Stimulated activated naive B cell treated with anti-CD40 and anti-IgM and Interleukin-4, amounts not matched to agents 10 μg/mL and 1 μg/mL and 100 μg/mL, for 72 hours (primary cell): ENCODE measurements at regions not wholly inside any gene's neighbourhood (a gene's known extent, or its start where the extent isn't known, plus 50 kb on each side); places are given as distances from the start of the nearest gene placed in this dataset.
"Not testable (repeated sequence)": the region's sequence is repeated elsewhere in the genome, so short reads cannot be mapped to it uniquely, and the experiment has no call there.

Source experiments
- ATAC-seq, 2 donors: fragments of 150-1000 bp; cut with Tn5 transposase; replicated peaks; 2 replicates each; pipeline ENCODE4 v1.10.0; 2021; ENCODE audit warnings: moderate library complexity in 1 of 2
- DNase-seq: peaks from one replicate; pipeline ENCODE4 v3.0.0; 2021
- H3K27ac Mint-ChIP-seq: one replicate; pipeline ENCODE4 v1.8.0; 2022; ENCODE audit warnings: mild to moderate bottlenecking, mixed read lengths
- H3K27me3 Mint-ChIP-seq, 2 donors: one replicate each; pipeline ENCODE4 v1.8.0; 2022; ENCODE audit warnings: mixed read lengths in 2 of 2
- H3K36me3 Mint-ChIP-seq, 2 donors: one replicate each; pipeline ENCODE4 v1.8.0; 2022; ENCODE audit warnings: mixed read lengths in 2 of 2, mild to moderate bottlenecking in 1 of 2
- H3K4me1 Mint-ChIP-seq, 2 donors: one replicate each; pipeline ENCODE4 v1.8.0; 2022; ENCODE audit warnings: mixed read lengths in 2 of 2, mild to moderate bottlenecking in 1 of 2
- H3K4me3 Mint-ChIP-seq, 2 donors: one replicate each; pipeline ENCODE4 v1.8.0; 2022; ENCODE audit warnings: mild to moderate bottlenecking in 2 of 2, mixed read lengths in 2 of 2, moderate library complexity in 1 of 2
- H3K9me3 Mint-ChIP-seq, 2 donors: one replicate each; pipeline ENCODE4 v1.8.0; 2022; ENCODE audit warnings: mixed read lengths in 2 of 2, mild to moderate bottlenecking in 1 of 2

DNA sequence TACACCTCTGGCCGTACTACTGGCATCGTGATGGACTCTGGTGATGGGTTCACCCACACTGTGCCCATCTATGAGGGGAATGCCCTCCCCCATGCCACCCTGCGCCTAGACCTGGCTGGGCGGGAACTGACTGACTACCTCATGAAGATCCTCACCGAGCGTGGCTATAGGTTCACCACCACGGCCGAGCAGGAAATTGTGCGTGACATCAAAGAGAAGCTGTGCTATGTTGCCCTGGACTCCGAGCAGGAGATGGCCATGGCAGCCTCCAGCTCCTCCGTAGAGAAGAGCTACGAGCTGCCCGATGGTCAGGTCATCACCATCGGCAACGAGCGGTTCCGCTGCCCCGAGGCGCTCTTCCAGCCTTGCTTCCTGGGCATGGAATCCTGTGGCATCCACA lies 98.9 kb downstream of the CCDC74A start:
- not testable (repeated sequence) for H3K4me1 Mint-ChIP-seq, DNase-seq, H3K27ac Mint-ChIP-seq, H3K9me3 Mint-ChIP-seq, ATAC-seq, H3K36me3 Mint-ChIP-seq, H3K4me3 Mint-ChIP-seq, H3K27me3 Mint-ChIP-seq

- not testable (repeated sequence) for ATAC-seq, H3K36me3 Mint-ChIP-seq, H3K4me1 Mint-ChIP-seq, DNase-seq, H3K4me3 Mint-ChIP-seq, H3K27me3 Mint-ChIP-seq, H3K9me3 Mint-ChIP-seq, H3K27ac Mint-ChIP-seq
These were observed 100.1 kb downstream of the CCDC74A start for GRCh38 chr2:131627777-131628176.

GRCh38 chr2:131631648-131632047 lies 104.0 kb downstream of the CCDC74A start:
- H3K36me3 Mint-ChIP-seq, H3K27ac Mint-ChIP-seq, H3K9me3 Mint-ChIP-seq, DNase-seq, H3K4me1 Mint-ChIP-seq, H3K4me3 Mint-ChIP-seq, H3K27me3 Mint-ChIP-seq, ATAC-seq: not testable (repeated sequence)

DNA sequence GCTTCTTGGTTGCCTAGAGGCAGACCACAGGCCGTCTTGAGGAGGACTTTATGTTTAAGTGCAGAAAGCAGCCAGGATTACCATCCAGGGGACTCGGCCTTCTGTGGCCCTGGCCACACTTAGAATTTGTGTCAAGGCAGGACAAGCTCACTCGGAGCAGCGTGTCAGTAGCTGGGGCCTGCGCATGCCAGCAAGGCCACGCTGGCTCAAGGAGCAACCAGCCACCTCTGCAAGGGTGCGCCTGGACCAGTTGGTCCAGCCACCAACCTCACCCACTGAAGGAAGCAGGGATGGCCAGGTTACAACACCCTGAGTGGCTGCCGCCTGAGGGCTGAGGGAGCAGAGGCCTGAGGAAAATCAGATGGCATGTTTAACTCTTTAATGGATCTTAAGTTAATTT lies 105.7 kb downstream of the CCDC74A start:
- not testable (repeated sequence) for H3K27me3 Mint-ChIP-seq, H3K36me3 Mint-ChIP-seq, H3K9me3 Mint-ChIP-seq, H3K27ac Mint-ChIP-seq, H3K4me3 Mint-ChIP-seq, H3K4me1 Mint-ChIP-seq, DNase-seq, ATAC-seq

GRCh38 chr2:131633827-131634695 lies 106.4 kb downstream of the CCDC74A start:
- not testable (repeated sequence) for H3K4me3 Mint-ChIP-seq, H3K4me1 Mint-ChIP-seq, H3K9me3 Mint-ChIP-seq, H3K36me3 Mint-ChIP-seq, DNase-seq, ATAC-seq, H3K27ac Mint-ChIP-seq, H3K27me3 Mint-ChIP-seq

GRCh38 chr2:131635611-131636010 lies 107.9 kb downstream of the CCDC74A start:
- Mint-ChIP-seq H3K36me3 (no peaks in the 10 kb centered on the region), H3K9me3 (no peaks in the 10 kb centered on the region), H3K4me3 (no peak overlapping the region), H3K27ac (no peak overlapping the region), H3K27me3 (peaks cover 0 to 3% of the 10 kb centered on the region in 2 donors), H3K4me1 (no peaks in the 10 kb centered on the region)
- ATAC-seq (no peak), DNase-seq (no peak)

- H3K36me3 Mint-ChIP-seq, H3K4me3 Mint-ChIP-seq, H3K27ac Mint-ChIP-seq, DNase-seq, H3K4me1 Mint-ChIP-seq, H3K9me3 Mint-ChIP-seq, H3K27me3 Mint-ChIP-seq, ATAC-seq: not testable (repeated sequence)
These were observed 109.1 kb downstream of the CCDC74A start for GRCh38 chr2:131636704-131637308.

- H3K27me3 Mint-ChIP-seq, DNase-seq, H3K4me3 Mint-ChIP-seq, ATAC-seq, H3K27ac Mint-ChIP-seq, H3K9me3 Mint-ChIP-seq, H3K36me3 Mint-ChIP-seq, H3K4me1 Mint-ChIP-seq: not testable (repeated sequence)
These were observed 111.4 kb downstream of the CCDC74A start for GRCh38 chr2:131639001-131639620.

DNA sequence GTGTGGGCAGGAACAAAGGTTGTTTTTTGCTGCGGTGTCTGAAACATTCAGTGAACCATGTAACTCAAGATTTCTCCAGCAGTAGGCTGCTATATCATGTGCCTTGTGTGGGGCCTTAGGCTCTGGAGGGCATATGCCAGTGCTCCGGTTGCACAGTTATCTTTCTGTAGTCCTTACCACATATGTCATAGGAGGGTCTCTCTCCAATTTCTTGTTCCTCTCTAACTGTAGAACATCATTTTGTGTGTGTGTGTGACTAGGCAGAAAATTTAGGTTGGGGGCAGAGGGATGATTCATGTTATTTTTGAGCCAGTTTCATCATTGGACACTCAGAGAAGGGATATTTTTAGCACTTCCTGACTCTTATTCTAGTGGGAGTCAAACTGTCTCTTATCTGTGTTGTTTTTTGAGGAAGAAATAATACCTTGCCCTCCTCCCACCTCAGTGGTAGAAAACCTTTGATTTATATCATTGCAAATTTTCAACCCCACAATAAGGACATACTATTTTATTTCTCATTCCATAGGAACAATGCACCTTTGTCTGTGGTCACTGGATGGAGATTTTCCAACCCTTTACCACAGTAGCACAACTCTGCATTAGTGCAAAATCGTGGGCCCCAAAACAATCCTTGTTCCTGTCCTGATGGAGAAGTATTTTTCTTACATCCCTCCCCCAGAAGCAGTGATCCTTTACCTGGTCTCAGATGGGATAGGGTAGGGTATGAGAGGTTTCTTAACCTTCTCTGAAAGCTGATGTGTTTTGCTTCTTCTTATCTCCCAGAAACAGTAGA lies 113.9 kb downstream of the CCDC74A start:
- no peak overlapping the region for H3K4me3 Mint-ChIP-seq

DNA sequence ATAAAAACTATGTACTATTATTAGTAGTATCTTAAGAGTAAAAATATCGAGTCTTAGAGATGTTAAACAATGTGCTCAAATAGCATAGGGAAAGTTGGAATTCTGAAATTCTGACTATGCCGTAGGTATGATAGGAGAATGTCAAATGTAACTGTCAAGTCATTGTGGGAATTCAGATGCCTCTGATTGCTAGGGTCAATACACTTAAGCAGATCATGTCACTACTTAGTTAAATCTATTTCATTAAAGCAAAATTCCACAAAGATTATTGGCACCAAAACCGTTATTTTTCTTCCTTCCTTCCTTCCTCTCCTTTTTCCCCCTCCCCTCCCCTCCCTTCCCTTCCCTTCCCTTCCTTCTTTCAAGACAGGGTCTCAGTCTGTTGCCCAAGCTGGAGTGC lies 115.5 kb downstream of the CCDC74A start:
- DNase-seq, H3K9me3 Mint-ChIP-seq, H3K4me3 Mint-ChIP-seq, H3K27ac Mint-ChIP-seq, H3K36me3 Mint-ChIP-seq, H3K4me1 Mint-ChIP-seq, ATAC-seq: not testable (repeated sequence)
- peaks cover 27 to 37% of the 10 kb centered on the region in 2 donors for H3K27me3 Mint-ChIP-seq

More for the DNA sequence above, 113.9 kb downstream of the CCDC74A start:
- ATAC-seq (no peak), DNase-seq (no peak)
- H3K36me3 Mint-ChIP-seq, result no peaks in the 10 kb centered on the region
- H3K9me3 Mint-ChIP-seq, result no peaks in the 10 kb centered on the region
- H3K27ac Mint-ChIP-seq, result no peak overlapping the region
- peaks cover 19 to 23% of the 10 kb centered on the region in 2 donors for H3K27me3 Mint-ChIP-seq
- peaks cover 0 to 2% of the 10 kb centered on the region in 2 donors for H3K4me1 Mint-ChIP-seq

GRCh38 chr2:131645177-131645765 lies 117.6 kb downstream of the CCDC74A start:
- H3K4me3 Mint-ChIP-seq, result no peak overlapping the region
- DNase-seq, result no peak

DNA sequence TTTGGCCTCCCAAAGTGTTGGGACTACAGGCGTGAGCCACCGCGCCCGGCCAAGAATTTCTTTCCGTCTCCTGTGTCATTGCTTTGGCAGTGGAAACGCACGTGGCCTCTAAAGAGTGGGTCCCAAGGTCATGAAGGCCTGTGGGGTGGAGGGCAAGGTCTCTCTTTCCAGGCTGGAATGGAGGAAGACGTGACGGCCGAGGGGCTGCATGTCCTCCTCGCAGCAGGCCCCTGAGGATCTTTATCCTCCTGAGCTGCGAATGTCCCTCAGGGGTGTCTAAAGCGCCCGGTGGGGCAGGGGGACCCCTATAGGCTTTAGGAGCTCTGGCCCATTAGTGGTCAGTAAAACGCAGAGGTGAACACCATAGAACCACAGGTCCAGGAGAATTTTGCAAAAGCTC lies 118.5 kb downstream of the CCDC74A start:
- H3K36me3 Mint-ChIP-seq, H3K4me3 Mint-ChIP-seq, ATAC-seq, DNase-seq, H3K4me1 Mint-ChIP-seq, H3K27ac Mint-ChIP-seq, H3K9me3 Mint-ChIP-seq: not testable (repeated sequence)
- peaks cover 33 to 37% of the 10 kb centered on the region in 2 donors for H3K27me3 Mint-ChIP-seq

More at GRCh38 chr2:131645177-131645765, 117.6 kb downstream of the CCDC74A start:
- ATAC-seq, result no peak
- Mint-ChIP-seq H3K27me3 (peaks cover 33 to 37% of the 10 kb centered on the region in 2 donors), H3K9me3 (no peaks in the 10 kb centered on the region), H3K36me3 (no peaks in the 10 kb centered on the region), H3K27ac (no peak overlapping the region), H3K4me1 (peaks cover 2 to 5% of the 10 kb centered on the region in 2 donors)

GRCh38 chr2:131646669-131647297 lies 119.1 kb downstream of the CCDC74A start:
- peaks cover 33 to 40% of the 10 kb centered on the region in 2 donors for H3K27me3 Mint-ChIP-seq
- H3K9me3 Mint-ChIP-seq, result no peaks in the 10 kb centered on the region
- H3K27ac Mint-ChIP-seq, result no peak overlapping the region
- DNase-seq (no peak), ATAC-seq (no peak)
- H3K36me3 Mint-ChIP-seq, result no peaks in the 10 kb centered on the region
- peaks cover under 1 to 5% of the 10 kb centered on the region in 2 donors for H3K4me1 Mint-ChIP-seq
- peak overlapping the region in 1 of 2 donors; percentile 26 for H3K4me3 Mint-ChIP-seq
